GM06990 (cell line): ENCODE measurements at regions not wholly inside any gene's neighbourhood (a gene's known extent, or its start where the extent isn't known, plus 50 kb on each side); places are given as distances from the start of the nearest gene placed in this dataset.
A peak's percentile ranks its signal among the peaks of the same experiment; 100 is the strongest.
"Not testable (repeated sequence)": the region's sequence is repeated elsewhere in the genome, so short reads cannot be mapped to it uniquely, and the experiment has no call there.

ENCODE experiments used
- DNase-seq: peaks from one replicate; pipeline ENCODE4 v3.0.0-alpha.2; 2011; ENCODE audit not compliant: insufficient read length; ENCODE audit errors: extremely low read depth
- H3K27me3 ChIP-seq: replicated peaks from 2 replicates; pipeline ENCODE4 v1.6.0; 2011; ENCODE audit warnings: low read length; ENCODE audit not compliant: control insufficient read depth, insufficient read depth
- H3K36me3 ChIP-seq: 2 replicates; pipeline ENCODE4 v1.5.1; 2011; ENCODE audit warnings: low read length; ENCODE audit not compliant: control insufficient read depth, insufficient read depth
- H3K4me3 ChIP-seq: replicated peaks from 2 replicates; pipeline ENCODE4 v1.5.1; 2011; ENCODE audit warnings: low read depth, mild to moderate bottlenecking, control low read depth, low read length
- CTCF ChIP-seq: IDR thresholded peaks from 2 replicates; pipeline ENCODE4 v1.5.1; 2011; ENCODE audit warnings: low read length, control low read depth, mild to moderate bottlenecking, inconsistent platforms; ENCODE audit not compliant: insufficient read depth, poor library complexity, severe bottlenecking

GRCh38 chr5:62783374-62784057 is 204.9 kb downstream of the LRRC70 start:
- H3K4me3 ChIP-seq: no peak overlapping the region; the same call in 1 of the 2 replicates
- H3K27me3 ChIP-seq: no peaks in the 10 kb centered on the region
- H3K36me3 ChIP-seq: no peaks in the 10 kb centered on the region
- DNase-seq: no peak
- no peak for TF ChIP-seq CTCF

- no peak for DNase-seq
- Histone ChIP-seq H3K36me3 (no peaks in the 10 kb centered on the region), H3K27me3 (no peaks in the 10 kb centered on the region), H3K4me3 (no peak overlapping the region)
- TF ChIP-seq CTCF: no peak
These were observed 202.3 kb downstream of the LRRC70 start for GRCh38 chr5:62780888-62781287.

GRCh38 chr5:62780230-62780629 is 201.6 kb downstream of the LRRC70 start:
- Histone ChIP-seq H3K36me3 (no peaks in the 10 kb centered on the region), H3K27me3 (no peaks in the 10 kb centered on the region), H3K4me3 (no peak overlapping the region)
- no peak for DNase-seq
- no peak for TF ChIP-seq CTCF

- DNase-seq: no peak
- Histone ChIP-seq H3K36me3 (no peaks in the 10 kb centered on the region), H3K27me3 (no peaks in the 10 kb centered on the region), H3K4me3 (no peak overlapping the region)
- TF ChIP-seq CTCF: peak; percentile 69
These were observed 200.4 kb downstream of the LRRC70 start for GRCh38 chr5:62779010-62779422.

DNA sequence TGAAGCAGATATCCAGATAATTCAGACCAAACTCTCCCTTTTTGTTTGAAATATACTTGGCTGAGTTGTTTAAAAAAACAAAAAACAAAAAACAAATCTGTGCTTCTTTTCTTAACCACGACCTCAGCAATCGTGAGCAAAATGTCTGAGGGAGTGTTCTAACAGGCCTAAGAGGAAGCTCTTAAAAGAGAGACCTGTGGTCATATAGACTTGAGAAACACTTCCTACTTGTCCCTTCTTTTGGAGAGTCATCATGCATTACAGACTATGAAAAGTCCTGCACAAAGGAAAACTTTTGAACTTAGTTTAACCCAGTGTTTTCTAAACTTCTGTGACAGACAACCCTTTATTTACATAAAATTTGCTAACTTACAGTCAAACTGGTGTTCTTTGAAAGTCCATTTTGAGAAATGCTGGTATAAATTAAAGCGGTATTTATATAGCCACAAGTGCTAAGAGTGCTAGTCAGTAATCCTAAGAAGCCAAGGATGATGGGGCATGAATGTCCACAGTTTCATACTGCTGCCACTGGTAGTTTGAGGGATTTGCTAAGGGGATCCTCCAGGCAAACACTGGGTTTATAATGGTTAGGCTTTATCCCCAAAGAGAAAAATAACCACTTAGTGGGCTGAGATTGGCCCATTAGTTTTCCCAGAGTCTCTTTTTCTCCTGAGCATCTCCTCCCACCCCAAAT is 199.8 kb downstream of the LRRC70 start:
- no peaks in the 10 kb centered on the region for H3K36me3 ChIP-seq
- no peak for DNase-seq
- TF ChIP-seq CTCF: no peak
- no peak overlapping the region for H3K4me3 ChIP-seq
- no peaks in the 10 kb centered on the region for H3K27me3 ChIP-seq

- not testable (repeated sequence) for H3K27me3 ChIP-seq, H3K36me3 ChIP-seq, H3K4me3 ChIP-seq, DNase-seq
These were observed 198.5 kb downstream of the LRRC70 start for GRCh38 chr5:62777081-62777480.

GRCh38 chr5:62776592-62776991 is 198.0 kb downstream of the LRRC70 start:
- not testable (repeated sequence) for DNase-seq, H3K36me3 ChIP-seq, H3K27me3 ChIP-seq, H3K4me3 ChIP-seq
